Progenitor cell of endocrine pancreas (in vitro differentiated cells): ENCODE measurements at regions not wholly inside any gene's neighbourhood (a gene's known extent, or its start where the extent isn't known, plus 50 kb on each side); places are given as distances from the start of the nearest gene placed in this dataset.

Experiments
- DNase-seq: peaks from one replicate; pipeline ENCODE4 v3.0.0; 2021; ENCODE audit warnings: low spot score; ENCODE audit not compliant: unreplicated experiment
- H3K27ac Mint-ChIP-seq: 2 replicates; pipeline ENCODE4 v1.8.0; 2021; ENCODE audit warnings: mild to moderate bottlenecking, moderate library complexity, mixed read lengths
- H3K27me3 Mint-ChIP-seq: 2 replicates; pipeline ENCODE4 v1.8.0; 2021; ENCODE audit warnings: mixed read lengths
- H3K36me3 Mint-ChIP-seq: 2 replicates; pipeline ENCODE4 v1.8.0; 2022; ENCODE audit warnings: mixed read lengths; ENCODE audit not compliant: insufficient read depth
- H3K4me1 Mint-ChIP-seq: 2 replicates; pipeline ENCODE4 v1.8.0; 2021; ENCODE audit warnings: low read depth, mixed read lengths
- H3K4me3 Mint-ChIP-seq: 2 replicates; pipeline ENCODE4 v1.8.0; 2021; ENCODE audit warnings: low read depth, mild to moderate bottlenecking, moderate library complexity, mixed read lengths
- H3K9me3 Mint-ChIP-seq: 2 replicates; pipeline ENCODE4 v1.8.0; 2021; ENCODE audit warnings: low read depth, mixed read lengths
- TF ChIP-seq, protein P1 (sequence below): fragments of 200-600 bp; sonication (generic); IDR thresholded peaks from one replicate; pipeline ENCODE4 v1.5.0; 2021; ENCODE audit warnings: antibody characterized with exemption, mild to moderate bottlenecking; ENCODE audit not compliant: unreplicated experiment

DNA sequence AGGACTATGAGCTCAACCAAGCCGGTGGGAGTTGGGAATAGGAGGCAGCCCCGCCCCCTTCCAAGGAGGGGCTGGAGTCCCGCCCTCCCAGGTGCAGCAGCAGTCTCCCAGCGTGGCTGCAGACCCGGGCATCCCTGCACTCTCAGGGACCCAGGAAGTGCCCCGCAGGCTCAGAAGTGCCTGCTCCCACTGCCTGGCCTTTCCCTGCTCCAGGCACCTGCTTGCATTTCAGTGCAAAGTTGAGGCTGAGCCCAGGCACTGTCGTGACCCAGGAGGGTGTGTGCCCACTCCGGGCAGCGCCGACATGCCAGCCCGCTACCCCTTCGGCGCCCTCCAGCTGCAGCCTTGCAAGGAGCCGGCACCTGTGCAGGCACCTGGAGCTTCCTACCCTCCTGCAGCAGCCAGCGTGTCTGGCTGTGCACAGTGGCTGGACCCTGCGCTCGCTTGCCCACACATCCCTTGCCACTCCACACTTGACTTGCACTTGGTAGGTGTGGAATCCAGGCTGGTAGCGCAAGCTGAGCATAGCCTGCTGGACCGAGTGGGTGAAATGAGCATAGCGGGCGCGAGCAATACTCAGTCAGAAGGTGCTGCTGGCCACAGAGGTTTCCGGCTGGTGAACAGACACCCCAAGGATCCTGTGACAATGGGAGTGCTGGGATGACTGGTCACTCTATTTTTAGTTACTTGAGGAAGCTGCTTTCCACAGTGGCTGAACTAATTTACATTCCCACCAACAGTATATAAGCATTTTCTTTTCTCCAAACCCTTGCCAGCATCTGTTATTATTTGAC lies 236.3 kb downstream of the PCDH10 start:
- Mint-ChIP-seq H3K4me1 (peaks cover 4% of the 10 kb centered on the region), H3K4me3 (no peak overlapping the region), H3K36me3 (no peaks in the 10 kb centered on the region), H3K27me3 (no peaks in the 10 kb centered on the region), H3K27ac (no peak overlapping the region), H3K9me3 (no peaks in the 10 kb centered on the region)
- no peak for DNase-seq
- TF ChIP-seq, protein P1, sequence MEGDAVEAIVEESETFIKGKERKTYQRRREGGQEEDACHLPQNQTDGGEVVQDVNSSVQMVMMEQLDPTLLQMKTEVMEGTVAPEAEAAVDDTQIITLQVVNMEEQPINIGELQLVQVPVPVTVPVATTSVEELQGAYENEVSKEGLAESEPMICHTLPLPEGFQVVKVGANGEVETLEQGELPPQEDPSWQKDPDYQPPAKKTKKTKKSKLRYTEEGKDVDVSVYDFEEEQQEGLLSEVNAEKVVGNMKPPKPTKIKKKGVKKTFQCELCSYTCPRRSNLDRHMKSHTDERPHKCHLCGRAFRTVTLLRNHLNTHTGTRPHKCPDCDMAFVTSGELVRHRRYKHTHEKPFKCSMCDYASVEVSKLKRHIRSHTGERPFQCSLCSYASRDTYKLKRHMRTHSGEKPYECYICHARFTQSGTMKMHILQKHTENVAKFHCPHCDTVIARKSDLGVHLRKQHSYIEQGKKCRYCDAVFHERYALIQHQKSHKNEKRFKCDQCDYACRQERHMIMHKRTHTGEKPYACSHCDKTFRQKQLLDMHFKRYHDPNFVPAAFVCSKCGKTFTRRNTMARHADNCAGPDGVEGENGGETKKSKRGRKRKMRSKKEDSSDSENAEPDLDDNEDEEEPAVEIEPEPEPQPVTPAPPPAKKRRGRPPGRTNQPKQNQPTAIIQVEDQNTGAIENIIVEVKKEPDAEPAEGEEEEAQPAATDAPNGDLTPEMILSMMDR: no peak

DNA sequence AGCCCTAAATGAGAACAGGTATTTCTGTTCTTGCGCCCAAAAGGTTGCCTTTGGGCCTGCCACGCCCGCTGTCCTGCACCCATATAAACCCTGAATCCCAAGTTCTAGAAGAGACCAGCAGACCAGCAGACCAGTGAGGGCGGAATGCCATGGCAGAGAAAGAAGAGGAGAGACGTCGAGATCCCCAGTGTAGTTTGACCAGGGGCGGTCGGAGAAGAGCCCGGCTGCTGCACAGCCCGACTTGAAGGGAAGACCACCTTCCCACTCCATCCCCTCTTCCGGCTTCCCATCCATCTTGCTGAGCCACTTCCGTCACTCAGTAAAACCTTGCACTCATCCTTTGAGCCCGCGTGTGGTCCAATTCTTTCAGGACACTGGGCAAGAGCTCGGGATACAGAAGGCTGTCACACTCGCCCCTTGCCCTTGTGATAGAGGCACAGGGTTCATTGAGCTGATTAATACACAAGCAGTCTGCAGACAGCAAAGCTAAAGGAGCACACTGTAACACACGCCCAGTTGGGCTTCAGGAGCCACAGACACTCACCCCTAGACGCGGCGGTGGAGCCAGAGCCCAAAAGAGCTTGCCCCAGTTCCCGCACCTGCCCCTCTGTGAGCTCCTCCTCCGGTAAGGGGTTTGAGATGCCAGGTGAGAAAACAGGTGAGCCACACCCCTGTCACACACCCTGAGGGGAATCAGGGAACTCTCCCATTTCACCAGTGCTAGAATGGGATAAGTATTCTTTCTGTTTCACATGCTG lies 230.8 kb downstream of the PCDH10 start:
- TF ChIP-seq, protein P1: no peak
- peaks cover 6% of the 10 kb centered on the region for H3K9me3 Mint-ChIP-seq
- H3K27ac Mint-ChIP-seq: no peak overlapping the region

DNA sequence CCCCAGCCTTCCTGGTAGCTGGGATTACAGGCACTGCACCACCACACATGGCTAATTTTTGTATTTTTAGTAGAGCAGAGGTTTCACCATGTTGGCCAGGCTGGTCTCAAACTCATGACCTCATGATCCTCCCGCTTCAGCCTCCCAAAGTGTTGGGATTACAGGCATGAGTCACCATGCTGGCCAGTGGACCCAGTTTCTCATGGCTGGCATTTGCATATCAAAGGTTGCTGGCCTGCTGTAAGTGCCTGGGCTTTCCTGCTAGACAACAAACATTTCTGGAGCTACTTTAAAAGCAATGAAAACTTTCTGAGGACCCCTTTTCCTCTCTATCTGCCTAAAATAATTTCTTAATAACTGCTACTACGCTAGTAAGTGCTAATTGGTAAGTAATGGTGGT lies 228.2 kb downstream of the PCDH10 start:
- TF ChIP-seq, protein P1: no peak
- H3K9me3 Mint-ChIP-seq: peaks cover 6% of the 10 kb centered on the region
- H3K4me3 Mint-ChIP-seq: no peak overlapping the region
- DNase-seq: no peak
- no peak overlapping the region for H3K27ac Mint-ChIP-seq
- no peaks in the 10 kb centered on the region for H3K27me3 Mint-ChIP-seq
- peaks cover 2% of the 10 kb centered on the region for H3K4me1 Mint-ChIP-seq
- H3K36me3 Mint-ChIP-seq: no peaks in the 10 kb centered on the region

More for the DNA sequence above, 230.8 kb downstream of the PCDH10 start:
- H3K36me3 Mint-ChIP-seq: no peaks in the 10 kb centered on the region
- no peak overlapping the region for H3K4me3 Mint-ChIP-seq
- no peaks in the 10 kb centered on the region for H3K27me3 Mint-ChIP-seq
- no peak for DNase-seq
- H3K4me1 Mint-ChIP-seq: no peaks in the 10 kb centered on the region

DNA sequence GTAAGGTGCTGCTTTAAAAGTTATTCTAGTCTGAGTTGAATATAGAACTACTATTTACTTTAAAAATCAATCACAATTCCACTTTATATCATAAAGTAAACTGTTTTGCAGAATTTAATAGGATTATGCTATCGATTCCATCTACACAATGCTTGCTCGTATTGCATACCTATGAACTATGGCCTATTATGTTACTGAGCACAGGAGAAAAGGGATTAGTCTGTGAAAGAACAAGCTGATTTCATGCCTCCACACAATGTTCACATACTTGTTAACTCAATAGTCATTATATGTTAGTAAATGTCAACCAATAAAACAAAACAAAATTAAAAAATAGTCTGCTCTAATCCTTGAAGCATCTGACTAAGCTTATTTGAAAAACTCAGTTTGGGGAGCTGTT lies 223.6 kb downstream of the PCDH10 start:
- H3K4me3 Mint-ChIP-seq: no peak overlapping the region
- TF ChIP-seq, protein P1: no peak
- H3K27me3 Mint-ChIP-seq: no peaks in the 10 kb centered on the region
- H3K4me1 Mint-ChIP-seq: peaks cover 2% of the 10 kb centered on the region
- H3K9me3 Mint-ChIP-seq: peaks cover 6% of the 10 kb centered on the region
- H3K27ac Mint-ChIP-seq: no peak overlapping the region
- DNase-seq: no peak
- H3K36me3 Mint-ChIP-seq: no peaks in the 10 kb centered on the region

DNA sequence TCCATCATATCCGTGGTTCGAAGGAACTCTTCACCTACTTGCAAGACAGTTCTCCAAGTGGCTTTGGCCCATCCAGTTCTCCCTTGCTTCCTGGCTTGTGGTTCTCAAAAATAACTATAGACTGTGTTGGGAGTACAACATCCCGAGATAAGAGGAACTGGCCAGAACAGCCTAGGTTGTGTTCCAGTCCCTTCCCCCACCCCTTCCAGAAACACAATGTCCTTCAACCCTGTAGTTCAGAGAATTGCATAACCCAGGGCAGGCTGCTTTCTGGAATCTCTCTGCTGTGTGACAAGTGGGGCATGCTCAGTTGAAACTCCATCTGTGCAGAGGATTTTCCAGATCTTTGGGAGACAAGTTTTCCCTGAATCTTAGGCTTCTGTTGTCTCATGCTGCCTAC lies 206.5 kb downstream of the PCDH10 start:
- H3K4me1 Mint-ChIP-seq: no peaks in the 10 kb centered on the region
- no peak overlapping the region for H3K4me3 Mint-ChIP-seq
- no peak overlapping the region for H3K27ac Mint-ChIP-seq
- peaks cover 12% of the 10 kb centered on the region for H3K9me3 Mint-ChIP-seq
- H3K27me3 Mint-ChIP-seq: no peaks in the 10 kb centered on the region
- TF ChIP-seq, protein P1: no peak
- DNase-seq: no peak
- no peaks in the 10 kb centered on the region for H3K36me3 Mint-ChIP-seq
